Inferior parietal cortex (tissue), 1 donor: ENCODE measurements at regions not wholly inside any gene's neighbourhood (a gene's known extent, or its start where the extent isn't known, plus 50 kb on each side); places are given as distances from the start of the nearest gene placed in this dataset.

Source experiments
- DNase-seq: peaks from one replicate; pipeline ENCODE4 v3.0.0-alpha.2; 2016; ENCODE audit errors: extremely low spot score

GRCh38 chr5:135235551-135236227 is 163.3 kb downstream of the MACROH2A1 start:
- no peak for DNase-seq

- no peak for DNase-seq
These were observed 164.2 kb downstream of the MACROH2A1 start for GRCh38 chr5:135234666-135235401.

GRCh38 chr5:135234242-135234641 is 164.8 kb downstream of the MACROH2A1 start:
- no peak for DNase-seq

- DNase-seq: no peak
These were observed 165.6 kb downstream of the MACROH2A1 start for GRCh38 chr5:135233477-135233876.

- DNase-seq: no peak
These were observed 166.1 kb downstream of the MACROH2A1 start for GRCh38 chr5:135232958-135233357.

- DNase-seq: no peak
These were observed 167.7 kb downstream of the MACROH2A1 start for GRCh38 chr5:135231289-135231688.

GRCh38 chr5:135230251-135230925 is 168.6 kb downstream of the MACROH2A1 start:
- peak; percentile 45 for DNase-seq

GRCh38 chr5:135229679-135230132 is 169.3 kb downstream of the MACROH2A1 start:
- DNase-seq: no peak

- DNase-seq: no peak
These were observed 169.9 kb downstream of the MACROH2A1 start for GRCh38 chr5:135229122-135229521.

- no peak for DNase-seq
These were observed 170.8 kb downstream of the MACROH2A1 start for GRCh38 chr5:135228222-135228621.

GRCh38 chr5:135227064-135228022 is 171.7 kb downstream of the MACROH2A1 start:
- DNase-seq: no peak

- DNase-seq: no peak
These were observed 173.0 kb downstream of the MACROH2A1 start for GRCh38 chr5:135225856-135226560.

- DNase-seq: no peak
These were observed 175.0 kb downstream of the MACROH2A1 start for GRCh38 chr5:135223891-135224625.

GRCh38 chr5:135223404-135223803 is 175.6 kb downstream of the MACROH2A1 start:
- no peak for DNase-seq

GRCh38 chr5:135222771-135223170 is 176.3 kb downstream of the MACROH2A1 start:
- no peak for DNase-seq

- DNase-seq: no peak
These were observed 176.8 kb downstream of the MACROH2A1 start for GRCh38 chr5:135222171-135222681.

GRCh38 chr5:135221696-135222095 is 177.3 kb downstream of the MACROH2A1 start:
- DNase-seq: no peak

GRCh38 chr5:135221187-135221473 is 177.9 kb downstream of the MACROH2A1 start:
- DNase-seq: no peak

- DNase-seq: no peak
These were observed 178.4 kb downstream of the MACROH2A1 start for GRCh38 chr5:135220394-135221186.
